Gastrocnemius medialis (tissue), 4 donors: ENCODE measurements at regions not wholly inside any gene's neighbourhood (a gene's known extent, or its start where the extent isn't known, plus 50 kb on each side); places are given as distances from the start of the nearest gene placed in this dataset.

Experiments
- CTCF ChIP-seq, 5 experiments: fragments of 450-650 bp in 3 of 5; fragments of 200-600 bp in 2 of 5; sonication (generic) in 2 of 5; IDR thresholded peaks in 4 of 5; conservative IDR thresholded peaks in 1 of 5; 1 replicate in 4 of 5; 2 replicates in 1 of 5; pipeline ENCODE4 v1.5.1; 2016 to 2019; ENCODE audit warnings: antibody characterized with exemption in 5 of 5, mild to moderate bottlenecking in 3 of 5, moderate library complexity in 3 of 5
- POLR2A ChIP-seq, 2 donors: fragments of 450-650 bp; IDR thresholded peaks; one replicate each; pipeline ENCODE4 v1.6.1; 2017; ENCODE audit warnings: antibody characterized with exemption in 2 of 2, mild to moderate bottlenecking in 2 of 2, moderate library complexity in 2 of 2

- no peak for TF ChIP-seq CTCF (IDR thresholded peaks at IDR 0.05 in 4 of 5, conservative IDR thresholded peaks at IDR 0.05 in 1 of 5)
- TF ChIP-seq POLR2A (IDR thresholded peaks at IDR 0.05), result no peak
These were observed 123.4 kb upstream of the ROPN1 start for GRCh38 chr3:124115279-124115678.
